HUES64 (cell line): ENCODE measurements at regions not wholly inside any gene's neighbourhood (a gene's known extent, or its start where the extent isn't known, plus 50 kb on each side); places are given as distances from the start of the nearest gene placed in this dataset.

Experiments
- H3K27ac ChIP-seq: 2 replicates; pipeline ENCODE4 v1.7.0; 2013; ENCODE audit warnings: low read depth, low read length, inconsistent platforms
- H3K27me3 ChIP-seq: 2 replicates; pipeline ENCODE4 v1.6.1; 2013; ENCODE audit warnings: mild to moderate bottlenecking, low read length; ENCODE audit not compliant: insufficient read depth
- H3K36me3 ChIP-seq: 2 replicates; pipeline ENCODE4 v1.6.1; 2013; ENCODE audit warnings: mild to moderate bottlenecking, low read length; ENCODE audit not compliant: insufficient read depth
- H3K4me1 ChIP-seq: 2 replicates; pipeline ENCODE4 v1.6.1; 2013; ENCODE audit warnings: mild to moderate bottlenecking, low read length, moderate library complexity; ENCODE audit not compliant: insufficient read depth
- H3K4me3 ChIP-seq: 2 replicates; pipeline ENCODE4 v1.5.1; 2013; ENCODE audit warnings: mild to moderate bottlenecking, low read length, moderate library complexity
- H3K9ac ChIP-seq: 2 replicates; pipeline ENCODE4 v1.6.1; 2013; ENCODE audit warnings: mild to moderate bottlenecking, low read depth, low read length
- H3K9me3 ChIP-seq: 2 replicates; pipeline ENCODE4 v1.6.1; 2013; ENCODE audit warnings: low read depth, low read length; ENCODE audit not compliant: insufficient read depth
- WGBS: fragments of 150-250, 120-280 bp; methylation state at CpG from one replicate; pipeline ENCODE4 v1.1.7; 2013; ENCODE audit warnings: missing lambda C conversion rate; 5-methylcytosine and 5-hydroxymethylcytosine counted together

DNA sequence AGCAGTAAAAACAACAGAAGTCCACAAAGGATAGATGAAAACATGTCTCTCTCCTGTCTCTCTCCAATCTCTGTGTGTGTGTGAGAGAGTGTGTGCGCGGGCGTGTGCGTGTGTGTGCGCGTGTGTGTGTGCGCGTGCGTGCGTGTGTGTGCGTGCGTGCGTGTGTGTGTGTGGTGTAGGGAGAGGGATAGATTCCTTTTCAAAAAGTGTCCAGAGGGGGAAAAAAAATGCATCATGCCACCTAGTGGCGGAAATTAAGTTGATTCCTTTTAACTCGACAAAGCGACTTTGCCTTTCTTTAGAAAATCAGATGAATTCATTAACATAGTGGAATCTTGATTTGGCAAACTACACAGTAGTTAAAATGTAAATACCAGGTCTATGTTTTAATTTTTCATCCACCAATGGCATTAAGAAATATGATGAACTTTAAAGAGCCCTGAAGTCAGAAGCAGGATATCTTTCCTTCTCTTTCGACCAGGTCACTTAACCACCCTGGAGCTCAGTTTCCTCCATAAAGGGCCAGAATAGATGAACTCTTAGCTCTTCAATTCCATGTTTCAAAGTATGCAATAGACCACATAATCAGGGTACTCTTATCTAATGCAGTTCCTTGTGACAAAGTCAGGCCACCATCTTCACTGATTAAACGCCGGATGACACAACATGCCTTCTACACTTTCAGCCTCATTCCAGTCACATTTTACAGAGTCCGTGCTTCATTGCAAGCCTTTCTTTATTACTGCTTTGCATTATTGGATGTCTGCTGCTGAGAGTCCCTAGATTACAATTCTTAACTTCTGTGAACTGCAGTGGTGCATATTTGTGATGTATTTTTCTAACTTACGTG is 162.8 kb downstream of the FBXO8 start:
- Histone ChIP-seq H3K27me3 (peaks cover 2% of the 10 kb centered on the region; the same call in 1 of the 2 replicates), H3K9ac (0 out of 2 replicates have a peak overlapping the region, but pooled peaks have one; percentile 29), H3K4me1 (no peaks in the 10 kb centered on the region), H3K36me3 (no peaks in the 10 kb centered on the region), H3K9me3 (no peaks in the 10 kb centered on the region), H3K4me3 (peak overlapping the region; percentile 43), H3K27ac (no peak overlapping the region)
- 26% methylated on average over 21 of the region's 21 CpGs for WGBS

DNA sequence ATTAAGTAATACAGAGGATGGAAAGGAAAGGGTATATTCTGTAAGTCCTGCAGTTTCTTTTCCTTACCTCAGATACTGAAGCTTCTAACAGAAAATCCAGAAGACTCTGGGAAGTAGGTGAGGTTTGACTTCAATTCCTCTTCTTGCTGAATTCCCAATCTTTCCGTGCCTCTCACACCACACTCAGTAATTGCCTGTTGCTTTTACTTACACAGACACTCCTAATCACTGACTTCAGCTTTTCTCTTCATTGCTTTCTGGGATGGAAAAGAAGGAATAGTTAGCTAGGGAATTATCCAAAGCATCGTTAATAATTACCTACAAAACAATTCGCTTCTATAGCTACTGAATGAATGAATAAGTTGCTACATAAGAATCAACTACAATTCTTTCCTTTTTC is 163.6 kb downstream of the FBXO8 start:
- Histone ChIP-seq H3K27ac (no peak overlapping the region), H3K9ac (no peak overlapping the region), H3K4me1 (no peaks in the 10 kb centered on the region), H3K36me3 (no peaks in the 10 kb centered on the region), H3K9me3 (no peaks in the 10 kb centered on the region), H3K27me3 (peaks cover 2% of the 10 kb centered on the region; the same call in 1 of the 2 replicates), H3K4me3 (peak overlapping the region; percentile 43; the same call in 1 of the 2 replicates)
- WGBS, result 29% methylated on average over 1 of the region's 3 CpGs

DNA sequence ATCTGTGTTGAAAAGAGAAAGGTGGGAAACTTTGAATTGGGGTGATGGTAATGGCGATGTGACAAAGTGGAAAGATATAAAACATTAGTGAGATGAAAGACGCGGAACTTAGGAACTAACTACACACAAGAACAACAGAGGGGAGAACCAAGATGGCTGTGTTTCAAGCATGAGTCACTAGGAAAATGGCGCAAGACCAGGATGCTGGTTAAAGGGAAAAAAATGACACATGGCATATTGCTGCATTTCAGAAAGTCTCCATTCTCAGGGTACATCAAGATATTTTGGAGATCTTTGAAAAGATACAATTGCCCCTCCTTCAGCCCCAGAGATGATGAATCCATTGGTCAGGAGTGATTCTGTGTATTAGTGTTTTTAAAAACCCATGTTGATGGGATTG is 164.4 kb downstream of the FBXO8 start:
- Histone ChIP-seq H3K27ac (no peak overlapping the region), H3K4me3 (no peak overlapping the region), H3K36me3 (no peaks in the 10 kb centered on the region), H3K27me3 (no peaks in the 10 kb centered on the region), H3K9me3 (no peaks in the 10 kb centered on the region), H3K9ac (no peak overlapping the region), H3K4me1 (no peaks in the 10 kb centered on the region)
- WGBS, result 92% methylated on average over 4 of the region's 4 CpGs

DNA sequence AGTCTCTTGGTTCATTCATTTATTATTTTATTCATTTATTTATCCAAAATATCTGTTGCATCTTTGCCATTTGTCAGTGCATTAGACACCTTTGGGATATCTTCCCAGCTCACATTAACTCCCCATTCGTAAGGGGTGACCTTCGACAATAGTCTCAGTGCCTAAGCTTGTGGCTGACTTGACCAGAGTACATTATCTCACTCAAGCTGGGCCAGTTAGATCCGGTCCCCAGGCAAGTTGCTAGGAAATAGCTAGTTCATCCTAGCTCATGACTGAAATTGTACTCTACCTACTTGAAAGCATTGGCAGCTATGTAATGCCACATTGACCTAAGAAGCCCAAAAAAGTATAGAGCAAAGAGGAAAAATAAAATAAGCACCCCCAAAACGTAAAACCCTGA is 165.3 kb downstream of the FBXO8 start:
- 84% methylated on average over 4 of the region's 4 CpGs for WGBS
- Histone ChIP-seq H3K4me1 (no peaks in the 10 kb centered on the region), H3K36me3 (no peaks in the 10 kb centered on the region), H3K9me3 (no peaks in the 10 kb centered on the region), H3K9ac (no peak overlapping the region), H3K27me3 (no peaks in the 10 kb centered on the region), H3K27ac (no peak overlapping the region), H3K4me3 (no peak overlapping the region)

DNA sequence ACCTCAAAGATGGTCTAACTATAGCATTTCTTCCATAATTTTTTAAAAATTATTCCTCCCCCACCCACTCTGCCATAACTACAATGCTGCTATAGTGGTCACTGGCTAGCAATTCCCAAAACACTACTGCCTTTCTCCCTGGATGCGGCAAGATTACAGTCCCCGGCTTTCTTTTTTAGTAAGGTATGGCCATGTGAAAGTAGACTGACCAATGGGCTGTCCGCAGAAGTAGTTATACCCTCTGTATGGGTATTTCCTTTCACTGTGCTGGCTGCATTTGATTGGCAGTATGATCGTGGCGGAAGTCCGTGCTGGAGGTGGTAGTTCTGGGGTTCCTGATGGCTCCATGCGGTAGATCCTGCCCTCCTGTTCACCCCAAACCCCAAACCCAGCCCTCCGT is 166.0 kb downstream of the FBXO8 start:
- no peak overlapping the region for H3K4me3 ChIP-seq
- no peaks in the 10 kb centered on the region for H3K4me1 ChIP-seq
- no peak overlapping the region for H3K9ac ChIP-seq
- no peaks in the 10 kb centered on the region for H3K36me3 ChIP-seq
- no peaks in the 10 kb centered on the region for H3K9me3 ChIP-seq
- no peaks in the 10 kb centered on the region for H3K27me3 ChIP-seq
- WGBS, result 97% methylated on average over 7 of the region's 8 CpGs
- no peak overlapping the region for H3K27ac ChIP-seq

DNA sequence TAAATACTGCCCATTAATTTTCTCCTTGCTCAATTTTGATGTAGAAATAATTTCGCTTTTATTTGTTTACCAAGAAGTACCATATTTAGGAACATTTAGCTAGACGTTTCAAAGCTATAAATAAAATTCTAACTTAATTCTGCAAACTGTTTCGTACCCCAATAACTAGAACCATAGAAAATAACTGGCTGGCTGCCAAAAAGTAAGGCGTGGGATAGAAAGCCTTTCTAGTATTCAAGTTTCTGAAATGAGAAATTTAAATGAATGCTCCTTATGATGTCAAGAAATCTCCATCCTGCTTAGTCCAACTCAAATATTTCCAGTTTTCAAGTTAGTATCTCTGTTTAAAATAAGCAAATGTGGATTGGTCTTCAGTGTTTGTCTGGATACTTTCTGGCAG is 167.4 kb downstream of the FBXO8 start:
- H3K36me3 ChIP-seq, result no peaks in the 10 kb centered on the region
- H3K27me3 ChIP-seq, result no peaks in the 10 kb centered on the region

DNA sequence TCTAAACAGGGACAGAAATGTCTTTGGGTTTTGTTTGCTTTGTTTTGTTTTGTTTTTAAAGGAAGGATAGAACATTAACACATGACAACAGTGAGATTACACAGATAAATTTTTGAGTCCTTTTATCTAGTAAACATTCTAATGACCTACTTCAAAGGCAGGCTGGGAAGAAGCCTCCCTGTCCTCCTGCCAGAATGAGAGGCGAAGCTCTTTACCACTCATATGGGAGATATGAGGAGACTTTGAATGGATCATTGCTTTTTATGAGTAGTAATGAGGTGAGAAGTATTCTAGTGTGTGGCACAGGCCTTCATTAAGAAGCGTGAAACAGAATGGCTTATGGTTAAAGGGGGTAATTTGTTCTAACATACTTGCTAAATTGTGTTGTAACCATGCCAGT is 172.0 kb downstream of the FBXO8 start:
- no peaks in the 10 kb centered on the region for H3K9me3 ChIP-seq
- no peak overlapping the region for H3K4me3 ChIP-seq
- no peak overlapping the region for H3K27ac ChIP-seq
- H3K27me3 ChIP-seq, result no peaks in the 10 kb centered on the region
- no peaks in the 10 kb centered on the region for H3K4me1 ChIP-seq
- no peak overlapping the region for H3K9ac ChIP-seq
- WGBS, result 100% methylated on average over 2 of the region's 2 CpGs
- no peaks in the 10 kb centered on the region for H3K36me3 ChIP-seq

More for the DNA sequence above, 167.4 kb downstream of the FBXO8 start:
- Histone ChIP-seq H3K4me3 (no peak overlapping the region), H3K27ac (no peak overlapping the region), H3K9ac (no peak overlapping the region), H3K4me1 (no peaks in the 10 kb centered on the region), H3K9me3 (no peaks in the 10 kb centered on the region)
- 93% methylated on average over 3 of the region's 4 CpGs for WGBS

DNA sequence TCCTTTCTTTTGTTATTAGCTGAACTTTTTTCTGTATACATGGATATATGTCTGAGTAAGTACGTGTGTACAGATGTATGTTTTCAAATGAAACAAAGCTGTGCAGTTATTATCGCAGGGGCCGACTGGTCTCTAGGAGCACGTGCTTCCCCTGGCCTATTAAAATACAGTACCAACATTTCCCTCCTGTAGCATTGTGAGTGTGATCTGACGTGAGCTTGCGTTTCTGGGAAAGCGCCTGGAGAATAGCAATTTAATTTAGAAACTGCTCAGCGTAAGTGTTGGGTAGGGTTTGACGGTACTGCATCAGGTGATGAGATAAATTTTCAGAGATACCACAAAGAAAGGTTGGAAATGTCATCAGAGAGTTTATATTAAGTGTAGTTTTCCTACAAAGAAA is 173.3 kb downstream of the FBXO8 start:
- Histone ChIP-seq H3K36me3 (no peaks in the 10 kb centered on the region), H3K9me3 (no peaks in the 10 kb centered on the region), H3K27me3 (no peaks in the 10 kb centered on the region), H3K27ac (no peak overlapping the region), H3K4me1 (no peaks in the 10 kb centered on the region), H3K9ac (no peak overlapping the region), H3K4me3 (no peak overlapping the region)
- 94% methylated on average over 9 of the region's 9 CpGs for WGBS

DNA sequence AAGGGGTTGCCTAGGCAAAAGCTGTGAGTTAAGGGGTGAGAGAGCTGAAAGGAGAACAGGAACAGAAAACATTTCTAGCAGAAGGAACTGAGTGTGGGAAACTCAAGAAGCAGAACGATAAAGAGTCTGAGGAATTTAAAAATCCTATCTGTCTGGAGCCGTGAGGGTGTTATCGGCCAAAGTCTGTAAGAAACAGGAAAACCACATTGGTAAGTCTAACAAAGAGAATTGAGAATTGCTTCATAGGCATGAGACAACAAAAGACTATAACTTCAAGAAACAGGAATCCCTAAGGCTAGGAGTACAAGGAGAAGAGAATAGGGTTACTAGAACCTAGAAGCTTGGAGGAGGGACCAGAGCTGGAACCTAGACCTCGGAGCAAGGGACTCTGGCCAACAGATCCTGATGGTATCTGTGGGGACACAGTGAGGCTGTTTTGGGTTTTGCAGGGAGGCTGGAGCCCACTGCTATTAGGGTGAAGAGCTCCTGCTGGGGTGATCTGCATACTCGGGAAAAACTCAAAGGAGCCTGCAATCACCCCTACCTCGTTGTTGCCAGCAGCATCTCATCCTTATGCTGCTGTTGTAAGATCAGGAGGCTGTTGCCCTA is 175.6 kb downstream of the FBXO8 start:
- no peaks in the 10 kb centered on the region for H3K4me1 ChIP-seq
- H3K9me3 ChIP-seq, result no peaks in the 10 kb centered on the region
- 81% methylated on average over 6 of the region's 6 CpGs for WGBS
- H3K4me3 ChIP-seq, result no peak overlapping the region
- H3K36me3 ChIP-seq, result no peaks in the 10 kb centered on the region
- no peak overlapping the region for H3K27ac ChIP-seq
- H3K27me3 ChIP-seq, result no peaks in the 10 kb centered on the region
- no peak overlapping the region for H3K9ac ChIP-seq

DNA sequence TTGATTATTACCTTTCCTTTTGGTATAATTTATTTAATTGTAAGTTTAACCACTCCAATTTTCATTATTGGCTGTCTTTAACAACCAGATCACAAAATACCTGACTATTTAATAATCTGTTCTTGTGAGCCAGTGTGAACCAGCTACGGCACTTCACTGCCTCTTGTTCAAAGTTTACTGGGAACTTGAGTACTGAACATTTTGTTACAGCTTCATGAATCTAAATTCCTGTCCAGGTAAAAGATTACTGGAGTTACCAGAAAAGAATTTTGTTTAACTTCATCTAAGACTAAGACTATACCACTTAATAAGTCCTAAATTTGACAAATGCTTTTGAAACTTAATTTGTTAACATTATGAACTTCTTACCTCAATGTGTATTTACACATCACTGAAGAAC is 178.3 kb downstream of the FBXO8 start:
- 100% methylated on average over 1 of the region's 1 CpG for WGBS
- H3K27me3 ChIP-seq, result no peaks in the 10 kb centered on the region

DNA sequence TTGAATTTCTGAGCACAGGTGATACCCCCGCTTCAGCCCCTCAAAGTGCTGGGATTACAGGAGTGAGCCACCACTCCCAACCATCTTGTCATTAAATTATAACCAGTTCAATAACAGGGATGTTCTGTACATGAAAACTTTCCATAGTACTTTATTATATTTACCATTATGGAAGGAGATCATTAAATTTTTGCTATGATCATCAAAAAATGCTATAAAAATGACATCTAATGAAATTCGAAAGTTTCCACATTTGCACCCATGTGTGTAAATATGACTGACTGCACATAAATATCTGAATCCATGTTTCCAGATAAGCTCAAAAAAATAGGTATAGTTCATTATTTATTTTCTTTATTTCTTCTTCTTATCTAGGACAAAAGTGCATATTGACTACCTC is 182.6 kb downstream of the FBXO8 start:
- H3K4me3 ChIP-seq, result no peak overlapping the region
- H3K36me3 ChIP-seq, result no peaks in the 10 kb centered on the region
- no peaks in the 10 kb centered on the region for H3K27me3 ChIP-seq
- no peaks in the 10 kb centered on the region for H3K4me1 ChIP-seq
- 83% methylated on average over 2 of the region's 2 CpGs for WGBS
- H3K9ac ChIP-seq, result no peak overlapping the region
- H3K9me3 ChIP-seq, result no peaks in the 10 kb centered on the region
- H3K27ac ChIP-seq, result no peak overlapping the region

More for the DNA sequence above, 178.3 kb downstream of the FBXO8 start:
- Histone ChIP-seq H3K27ac (no peak overlapping the region), H3K9ac (no peak overlapping the region), H3K36me3 (no peaks in the 10 kb centered on the region), H3K9me3 (no peaks in the 10 kb centered on the region), H3K4me3 (no peak overlapping the region), H3K4me1 (no peaks in the 10 kb centered on the region)
